Coronary artery (tissue), 2 donors: ENCODE measurements at regions not wholly inside any gene's neighbourhood (a gene's known extent, or its start where the extent isn't known, plus 50 kb on each side); places are given as distances from the start of the nearest gene placed in this dataset.
"Not testable (repeated sequence)": the region's sequence is repeated elsewhere in the genome, so short reads cannot be mapped to it uniquely, and the experiment has no call there.

Experiments
- DNase-seq: peaks from one replicate; pipeline ENCODE4 v3.0.0-alpha.2; 2017; ENCODE audit warnings: low spot score
- H3K27ac ChIP-seq, 2 donors: fragments of 200-600 bp; sonication (generic); one replicate each; pipeline ENCODE4 v1.5.1; 2016 to 2019
- H3K4me3 ChIP-seq: fragments of 200-600 bp; sonication (generic); 2 replicates; pipeline ENCODE4 v1.5.1; 2016; ENCODE audit warnings: mild to moderate bottlenecking, moderate library complexity
- TF ChIP-seq, protein P1 (sequence below): fragments of 200-600 bp; sonication (generic); IDR thresholded peaks from one replicate; pipeline ENCODE4 v1.5.1; 2019; ENCODE audit warnings: antibody characterized with exemption

- DNase-seq = no peak
- TF ChIP-seq, protein P1, sequence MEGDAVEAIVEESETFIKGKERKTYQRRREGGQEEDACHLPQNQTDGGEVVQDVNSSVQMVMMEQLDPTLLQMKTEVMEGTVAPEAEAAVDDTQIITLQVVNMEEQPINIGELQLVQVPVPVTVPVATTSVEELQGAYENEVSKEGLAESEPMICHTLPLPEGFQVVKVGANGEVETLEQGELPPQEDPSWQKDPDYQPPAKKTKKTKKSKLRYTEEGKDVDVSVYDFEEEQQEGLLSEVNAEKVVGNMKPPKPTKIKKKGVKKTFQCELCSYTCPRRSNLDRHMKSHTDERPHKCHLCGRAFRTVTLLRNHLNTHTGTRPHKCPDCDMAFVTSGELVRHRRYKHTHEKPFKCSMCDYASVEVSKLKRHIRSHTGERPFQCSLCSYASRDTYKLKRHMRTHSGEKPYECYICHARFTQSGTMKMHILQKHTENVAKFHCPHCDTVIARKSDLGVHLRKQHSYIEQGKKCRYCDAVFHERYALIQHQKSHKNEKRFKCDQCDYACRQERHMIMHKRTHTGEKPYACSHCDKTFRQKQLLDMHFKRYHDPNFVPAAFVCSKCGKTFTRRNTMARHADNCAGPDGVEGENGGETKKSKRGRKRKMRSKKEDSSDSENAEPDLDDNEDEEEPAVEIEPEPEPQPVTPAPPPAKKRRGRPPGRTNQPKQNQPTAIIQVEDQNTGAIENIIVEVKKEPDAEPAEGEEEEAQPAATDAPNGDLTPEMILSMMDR = no peak
- Histone ChIP-seq H3K4me3 (no peak overlapping the region), H3K27ac (no peak overlapping the region)
Observed at GRCh38 chr4:186982160-186982559, 258.5 kb upstream of the FAT1 start.

GRCh38 chr4:186984105-186984644 is 260.5 kb upstream of the FAT1 start:
- no peak overlapping the region for H3K27ac ChIP-seq
- no peak for DNase-seq
- no peak overlapping the region for H3K4me3 ChIP-seq
- TF ChIP-seq, protein P1 = no peak

- H3K27ac ChIP-seq = no peak overlapping the region
- TF ChIP-seq, protein P1 = no peak
- DNase-seq = no peak
- H3K4me3 ChIP-seq = no peak overlapping the region
Observed at GRCh38 chr4:186999686-187000085, 276.0 kb upstream of the FAT1 start.

- H3K4me3 ChIP-seq = no peak overlapping the region
- no peak for DNase-seq
- H3K27ac ChIP-seq = no peak overlapping the region
- TF ChIP-seq, protein P1 = no peak
Observed at GRCh38 chr4:187000281-187000680, 276.6 kb upstream of the FAT1 start.

DNA sequence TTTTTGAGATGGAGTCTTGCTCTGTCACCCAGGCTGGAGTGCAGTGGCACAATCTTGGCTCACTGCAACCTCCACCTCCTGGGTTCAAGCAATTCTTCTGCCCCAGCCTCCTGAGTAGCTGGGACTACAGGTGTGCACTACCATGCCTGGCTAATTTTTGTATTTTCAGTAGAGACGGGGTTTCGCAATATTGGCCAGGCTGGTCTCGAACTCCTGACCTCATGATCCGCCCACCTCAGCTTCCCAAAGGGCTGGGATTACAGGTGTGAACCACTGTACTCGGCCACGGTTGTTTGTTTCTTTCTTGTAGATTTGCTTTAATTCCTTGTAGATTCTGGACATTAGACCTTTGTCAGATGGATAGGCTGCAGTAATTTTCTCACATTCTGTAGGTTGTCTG is 278.5 kb upstream of the FAT1 start:
- H3K4me3 ChIP-seq, DNase-seq, H3K27ac ChIP-seq: not testable (repeated sequence)

GRCh38 chr4:187004628-187005027 is 281.0 kb upstream of the FAT1 start:
- DNase-seq = no peak
- Histone ChIP-seq H3K27ac (no peak overlapping the region), H3K4me3 (no peak overlapping the region)
- TF ChIP-seq, protein P1 = no peak

DNA sequence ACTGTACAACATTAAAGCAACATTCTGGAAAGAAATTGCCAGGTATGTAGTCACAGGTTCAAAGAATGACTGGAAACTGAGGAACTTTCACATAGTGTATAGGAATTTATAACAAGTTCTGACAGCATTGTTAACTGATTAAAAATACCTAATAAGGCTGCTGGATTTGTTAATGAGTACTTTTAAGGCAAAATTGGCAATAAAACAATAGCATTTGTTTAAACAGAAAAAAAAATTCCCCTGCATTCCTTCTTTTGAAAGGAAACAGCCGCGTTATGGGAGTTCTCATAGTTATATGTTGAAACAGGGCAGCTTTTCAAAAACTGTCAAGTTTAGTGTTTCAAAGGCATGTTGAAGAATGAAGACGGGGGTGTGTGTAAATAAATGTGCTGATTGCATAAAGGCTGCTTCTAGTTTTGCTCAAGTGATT is 282.5 kb upstream of the FAT1 start:
- DNase-seq = no peak
- TF ChIP-seq, protein P1 = no peak
- H3K4me3 ChIP-seq = no peak overlapping the region
- H3K27ac ChIP-seq = no peak overlapping the region

DNA sequence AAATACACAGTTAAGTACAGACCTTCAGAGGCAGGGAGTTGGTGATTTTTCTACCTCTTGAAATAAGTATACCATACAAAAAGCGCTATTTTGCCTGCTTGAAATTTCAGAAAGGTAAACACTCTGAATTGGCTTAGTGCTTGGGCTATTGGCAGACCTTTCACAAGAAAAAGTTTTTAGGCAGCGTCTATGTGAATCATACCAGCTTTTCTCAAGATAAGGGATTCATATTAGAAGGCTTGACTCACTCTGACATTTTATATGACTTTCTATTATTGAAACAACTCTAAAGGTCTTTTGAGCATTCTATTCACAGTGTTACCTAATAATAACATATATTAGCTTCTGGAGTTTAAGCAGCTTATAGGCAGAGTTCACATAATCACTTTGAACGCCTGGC is 286.4 kb upstream of the FAT1 start:
- no peak for DNase-seq
- TF ChIP-seq, protein P1 = no peak
- no peak overlapping the region for H3K4me3 ChIP-seq
- H3K27ac ChIP-seq = no peak overlapping the region
